PC-9 (cell line): ENCODE measurements at regions not wholly inside any gene's neighbourhood (a gene's known extent, or its start where the extent isn't known, plus 50 kb on each side); places are given as distances from the start of the nearest gene placed in this dataset.

Experiments
- BruUV-seq: library from RNA; stranded (reverse); fragments of 400-500 nt; replicated peaks from 2 replicates; lab custom pipeline; 2021; lab: Mats Ljungman, UMichigan
- CTCF ChIA-PET: fragments of 300-600 bp; sonication (Branson Sonifier 250); formaldehyde crosslinking; loops from one replicate; lab custom pipeline; 2022; ENCODE audit warnings: antibody characterized with exemption; lab: Charles Lee
- POLR2A ChIA-PET: fragments of 300-600 bp; sonication (Branson Sonifier 250); formaldehyde crosslinking; loops from one replicate; lab custom pipeline; 2022; ENCODE audit warnings: antibody characterized with exemption; ENCODE audit not compliant: unreplicated experiment; lab: Charles Lee
- DNase-seq, 2 experiments: peaks; one replicate each; pipeline versions ENCODE4 v3.0.0 to v3.0.0-alpha.2; 2015 to 2022; ENCODE audit warnings: mixed read lengths in 1 of 2
- H2AFZ ChIP-seq: fragments of 200-600 bp; sonication (generic); 2 replicates; pipeline ENCODE4 v1.8.1; 2017; ENCODE audit warnings: antibody characterized with exemption
- H3F3A ChIP-seq: fragments of 200-600 bp; sonication (generic); 2 replicates; pipeline ENCODE4 v1.8.1; 2017; ENCODE audit warnings: antibody characterized with exemption, mild to moderate bottlenecking, low read depth; ENCODE audit not compliant: insufficient read depth
- H3K27ac ChIP-seq: fragments of 200-600 bp; sonication (generic); 2 replicates; pipeline ENCODE4 v1.6.1; 2016; ENCODE audit warnings: mixed run types
- H3K27me3 ChIP-seq: fragments of 200-600 bp; sonication (generic); 2 replicates; pipeline ENCODE4 v1.6.1; 2016; ENCODE audit warnings: low read depth, mixed run types; ENCODE audit not compliant: insufficient read depth
- H3K36me3 ChIP-seq: fragments of 200-600 bp; sonication (generic); 2 replicates; pipeline ENCODE4 v1.6.1; 2016; ENCODE audit warnings: low read depth, mixed run types
- H3K4me1 ChIP-seq: fragments of 200-600 bp; sonication (generic); replicated peaks from 2 replicates; pipeline ENCODE4 v1.6.1; 2016; ENCODE audit warnings: mixed run types; ENCODE audit not compliant: insufficient read depth
- H3K4me2 ChIP-seq: fragments of 200-600 bp; sonication (generic); 2 replicates; pipeline ENCODE4 v1.6.1; 2017; ENCODE audit warnings: mixed run types
- H3K4me3 ChIP-seq: fragments of 200-600 bp; sonication (generic); 2 replicates; pipeline ENCODE4 v1.6.1; 2016; ENCODE audit warnings: mixed run types
- H3K79me2 ChIP-seq: fragments of 200-600 bp; sonication (generic); 2 replicates; pipeline ENCODE4 v1.6.1; 2017; ENCODE audit warnings: low read depth, mixed run types
- H3K9me2 ChIP-seq: fragments of 200-600 bp; sonication (generic); 2 replicates; pipeline ENCODE4 v1.8.1; 2017; ENCODE audit warnings: mild to moderate bottlenecking; ENCODE audit not compliant: insufficient read depth
- H3K9me3 ChIP-seq: fragments of 200-600 bp; sonication (generic); 2 replicates; pipeline ENCODE4 v1.8.1; 2016; ENCODE audit warnings: low read depth; ENCODE audit not compliant: insufficient read depth
- H4K20me1 ChIP-seq: fragments of 200-600 bp; sonication (generic); 2 replicates; pipeline ENCODE4 v1.8.1; 2017; ENCODE audit not compliant: insufficient read depth
- EZH2 ChIP-seq: fragments of 200-600 bp; sonication (generic); IDR thresholded peaks from 2 replicates; pipeline ENCODE4 v1.8.0; 2017; ENCODE audit warnings: antibody characterized with exemption, low read depth
- intact Hi-C: fragments of 100-400 bp; cut with micrococcal nuclease; formaldehyde crosslinking; loops from one replicate; pipeline ENCODE4 v1.10.0; 2022; ENCODE audit not compliant: unreplicated experiment
- TF ChIP-seq, protein P1 (sequence below): fragments of 200-600 bp; sonication (generic); conservative IDR thresholded peaks from 2 replicates; pipeline ENCODE4 v1.6.1; 2017; ENCODE audit warnings: mixed run types, antibody characterized with exemption, mild to moderate bottlenecking, moderate library complexity

GRCh38 chr12:84730561-84731162 is 181.9 kb downstream of the SLC6A15 start:
- H3K36me3 ChIP-seq = no peaks in the 10 kb centered on the region
- H3K4me1 ChIP-seq = 0 out of 2 replicates have a peak, but pooled peaks cover 3% of the 10 kb centered on the region
- H3K27ac ChIP-seq = no peak overlapping the region
- ChIA-PET POLR2A (no interaction called here), CTCF (no interaction called here)
- H3K4me3 ChIP-seq = no peak overlapping the region
- H3K79me2 ChIP-seq = no peaks in the 10 kb centered on the region
- H3K9me3 ChIP-seq = no peaks in the 10 kb centered on the region
- H3K4me2 ChIP-seq = no peak overlapping the region
- no peak for TF ChIP-seq EZH2
- TF ChIP-seq, protein P1, sequence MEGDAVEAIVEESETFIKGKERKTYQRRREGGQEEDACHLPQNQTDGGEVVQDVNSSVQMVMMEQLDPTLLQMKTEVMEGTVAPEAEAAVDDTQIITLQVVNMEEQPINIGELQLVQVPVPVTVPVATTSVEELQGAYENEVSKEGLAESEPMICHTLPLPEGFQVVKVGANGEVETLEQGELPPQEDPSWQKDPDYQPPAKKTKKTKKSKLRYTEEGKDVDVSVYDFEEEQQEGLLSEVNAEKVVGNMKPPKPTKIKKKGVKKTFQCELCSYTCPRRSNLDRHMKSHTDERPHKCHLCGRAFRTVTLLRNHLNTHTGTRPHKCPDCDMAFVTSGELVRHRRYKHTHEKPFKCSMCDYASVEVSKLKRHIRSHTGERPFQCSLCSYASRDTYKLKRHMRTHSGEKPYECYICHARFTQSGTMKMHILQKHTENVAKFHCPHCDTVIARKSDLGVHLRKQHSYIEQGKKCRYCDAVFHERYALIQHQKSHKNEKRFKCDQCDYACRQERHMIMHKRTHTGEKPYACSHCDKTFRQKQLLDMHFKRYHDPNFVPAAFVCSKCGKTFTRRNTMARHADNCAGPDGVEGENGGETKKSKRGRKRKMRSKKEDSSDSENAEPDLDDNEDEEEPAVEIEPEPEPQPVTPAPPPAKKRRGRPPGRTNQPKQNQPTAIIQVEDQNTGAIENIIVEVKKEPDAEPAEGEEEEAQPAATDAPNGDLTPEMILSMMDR = no peak
- no peak overlapping the region for H2AFZ ChIP-seq
- intact Hi-C loops = no loop called here
- no TSS peak for BruUV-seq
- H4K20me1 ChIP-seq = no peaks in the 10 kb centered on the region
- no peaks in the 10 kb centered on the region for H3F3A ChIP-seq
- no peaks in the 10 kb centered on the region for H3K9me2 ChIP-seq
- DNase-seq = no peak
- H3K27me3 ChIP-seq = no peaks in the 10 kb centered on the region

- H3K36me3 ChIP-seq = no peaks in the 10 kb centered on the region
- H3K27ac ChIP-seq = no peak overlapping the region
- H3K4me2 ChIP-seq = no peak overlapping the region
- H3K9me3 ChIP-seq = no peaks in the 10 kb centered on the region
- 0 out of 2 replicates have a peak, but pooled peaks cover 3% of the 10 kb centered on the region for H3K4me1 ChIP-seq
- H3K9me2 ChIP-seq = no peaks in the 10 kb centered on the region
- TF ChIP-seq, protein P1 = no peak
- TF ChIP-seq EZH2 = no peak
- H4K20me1 ChIP-seq = no peaks in the 10 kb centered on the region
- H3K4me3 ChIP-seq = no peak overlapping the region
- intact Hi-C loops = loop anchor here (1.0 kb wide), 1 partner anchor 67 kb away; no protein-coding TSS in a partner anchor
- H3K79me2 ChIP-seq = no peaks in the 10 kb centered on the region
- ChIA-PET POLR2A (no interaction called here), CTCF (no interaction called here)
- DNase-seq = peak; percentile 36 to 52
- no peaks in the 10 kb centered on the region for H3F3A ChIP-seq
- H3K27me3 ChIP-seq = no peaks in the 10 kb centered on the region
- no TSS peak for BruUV-seq
- H2AFZ ChIP-seq = no peak overlapping the region; the same call in 1 of the 2 replicates
These were observed 184.6 kb downstream of the SLC6A15 start for GRCh38 chr12:84727961-84728360.

DNA sequence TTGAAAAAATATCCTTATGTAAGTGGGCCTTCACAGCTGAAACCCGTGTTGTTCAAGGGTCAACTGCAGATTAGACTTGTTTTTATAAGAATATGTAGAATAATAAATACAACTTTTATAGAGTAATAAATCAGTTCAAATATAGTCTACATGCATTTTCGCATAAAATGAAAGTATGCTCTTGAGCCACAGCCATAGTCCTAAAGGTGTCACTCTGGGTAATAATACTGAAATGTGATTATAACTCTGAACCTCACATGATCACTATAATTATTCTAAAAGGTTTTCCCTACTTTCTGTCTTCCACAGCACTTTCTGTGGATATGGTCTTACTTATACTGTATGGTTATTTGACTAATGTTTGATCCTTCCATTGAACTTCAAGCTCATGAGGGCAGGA is 185.8 kb downstream of the SLC6A15 start:
- BruUV-seq = no TSS peak
- CTCF ChIA-PET = no interaction called here

More for the DNA sequence above, 185.8 kb downstream of the SLC6A15 start:
- 0 out of 2 replicates have a peak, but pooled peaks cover 3% of the 10 kb centered on the region for H3K4me1 ChIP-seq
- no peaks in the 10 kb centered on the region for H3K9me2 ChIP-seq
- no peak for DNase-seq
- H3K79me2 ChIP-seq = no peaks in the 10 kb centered on the region
- TF ChIP-seq, protein P1 = no peak
- TF ChIP-seq EZH2 = no peak
- no peak overlapping the region for H3K4me2 ChIP-seq
- no peaks in the 10 kb centered on the region for H4K20me1 ChIP-seq
- no peak overlapping the region for H2AFZ ChIP-seq
- H3F3A ChIP-seq = no peaks in the 10 kb centered on the region
- no peak overlapping the region for H3K27ac ChIP-seq
- intact Hi-C loops = no loop called here
- H3K9me3 ChIP-seq = no peaks in the 10 kb centered on the region
- POLR2A ChIA-PET = interaction anchor here (0.6 kb wide), 1 partner anchor 26 kb away, joined by 4 read pairs; no protein-coding TSS in a partner anchor
- no peaks in the 10 kb centered on the region for H3K27me3 ChIP-seq
- H3K36me3 ChIP-seq = no peaks in the 10 kb centered on the region
- H3K4me3 ChIP-seq = no peak overlapping the region
